ENCODE measurements at regions not wholly inside any gene's neighbourhood (a gene's known extent, or its start where the extent isn't known, plus 50 kb on each side); places are given as distances from the start of the nearest gene placed in this dataset.

DNA sequence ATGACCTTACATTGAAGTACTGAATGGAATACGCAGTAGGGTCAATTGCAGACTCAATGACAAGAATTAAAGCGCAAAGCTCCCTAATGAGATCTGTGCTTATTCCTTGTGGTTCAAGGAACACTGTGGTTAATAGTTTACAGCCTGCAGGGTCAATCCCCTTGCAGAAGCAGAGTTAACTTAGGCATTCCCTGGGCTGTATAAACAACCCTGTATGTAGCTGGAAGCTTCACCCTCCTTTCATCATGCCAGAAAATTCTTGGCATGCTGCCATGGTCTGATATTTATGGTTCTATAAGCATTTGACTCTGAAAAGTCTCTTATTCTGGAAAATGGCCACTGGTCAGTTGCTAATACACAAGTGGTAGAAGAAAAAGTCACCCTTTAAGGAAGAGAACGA lies 227.7 kb downstream of the NOVA1 start:
- Mint-ChIP-seq H3K27me3 (no peaks in the 10 kb centered on the region), H3K4me3 (ENCODE audit: low read depth) (no peak overlapping the region), H3K27ac (no peak overlapping the region), H3K4me1 (ENCODE audit: low read depth) (peaks cover 8% of the 10 kb centered on the region), H3K36me3 (ENCODE audit: insufficient read depth) (no peaks in the 10 kb centered on the region), H3K9me3 (ENCODE audit: low read depth) (no peaks in the 10 kb centered on the region)
- DNase-seq (ENCODE audit: low spot score, unreplicated experiment) = no peak
- TF ChIP-seq, protein P1, sequence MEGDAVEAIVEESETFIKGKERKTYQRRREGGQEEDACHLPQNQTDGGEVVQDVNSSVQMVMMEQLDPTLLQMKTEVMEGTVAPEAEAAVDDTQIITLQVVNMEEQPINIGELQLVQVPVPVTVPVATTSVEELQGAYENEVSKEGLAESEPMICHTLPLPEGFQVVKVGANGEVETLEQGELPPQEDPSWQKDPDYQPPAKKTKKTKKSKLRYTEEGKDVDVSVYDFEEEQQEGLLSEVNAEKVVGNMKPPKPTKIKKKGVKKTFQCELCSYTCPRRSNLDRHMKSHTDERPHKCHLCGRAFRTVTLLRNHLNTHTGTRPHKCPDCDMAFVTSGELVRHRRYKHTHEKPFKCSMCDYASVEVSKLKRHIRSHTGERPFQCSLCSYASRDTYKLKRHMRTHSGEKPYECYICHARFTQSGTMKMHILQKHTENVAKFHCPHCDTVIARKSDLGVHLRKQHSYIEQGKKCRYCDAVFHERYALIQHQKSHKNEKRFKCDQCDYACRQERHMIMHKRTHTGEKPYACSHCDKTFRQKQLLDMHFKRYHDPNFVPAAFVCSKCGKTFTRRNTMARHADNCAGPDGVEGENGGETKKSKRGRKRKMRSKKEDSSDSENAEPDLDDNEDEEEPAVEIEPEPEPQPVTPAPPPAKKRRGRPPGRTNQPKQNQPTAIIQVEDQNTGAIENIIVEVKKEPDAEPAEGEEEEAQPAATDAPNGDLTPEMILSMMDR (IDR thresholded peaks at IDR 0.05; ENCODE audit: unreplicated experiment) = no peak

DNA sequence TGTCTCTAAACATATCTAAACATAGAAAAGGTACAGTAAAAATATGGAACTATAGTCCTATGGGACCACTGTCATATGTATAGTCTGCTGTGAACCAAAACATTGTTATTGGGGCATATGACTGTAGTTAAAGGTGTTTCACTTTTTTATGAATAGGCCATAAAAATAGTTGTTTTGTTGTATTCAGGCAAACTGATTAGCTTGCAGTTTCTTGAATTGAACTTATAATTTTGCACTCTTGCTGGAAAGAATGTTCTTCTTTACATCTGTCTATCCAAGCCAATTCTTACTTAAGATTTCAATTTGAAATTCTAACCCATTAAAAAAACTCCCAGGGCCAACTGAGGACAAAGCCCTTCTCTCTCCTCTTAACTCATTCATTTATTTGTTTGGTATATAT lies 234.1 kb downstream of the NOVA1 start:
- Mint-ChIP-seq H3K4me1 (ENCODE audit: low read depth) (peaks cover 2% of the 10 kb centered on the region), H3K27ac (no peak overlapping the region), H3K27me3 (no peaks in the 10 kb centered on the region), H3K9me3 (ENCODE audit: low read depth) (no peaks in the 10 kb centered on the region), H3K4me3 (ENCODE audit: low read depth) (no peak overlapping the region), H3K36me3 (ENCODE audit: insufficient read depth) (no peaks in the 10 kb centered on the region)
- TF ChIP-seq, protein P1 (IDR thresholded peaks at IDR 0.05; ENCODE audit: unreplicated experiment) = no peak
- DNase-seq (ENCODE audit: low spot score, unreplicated experiment) = no peak

DNA sequence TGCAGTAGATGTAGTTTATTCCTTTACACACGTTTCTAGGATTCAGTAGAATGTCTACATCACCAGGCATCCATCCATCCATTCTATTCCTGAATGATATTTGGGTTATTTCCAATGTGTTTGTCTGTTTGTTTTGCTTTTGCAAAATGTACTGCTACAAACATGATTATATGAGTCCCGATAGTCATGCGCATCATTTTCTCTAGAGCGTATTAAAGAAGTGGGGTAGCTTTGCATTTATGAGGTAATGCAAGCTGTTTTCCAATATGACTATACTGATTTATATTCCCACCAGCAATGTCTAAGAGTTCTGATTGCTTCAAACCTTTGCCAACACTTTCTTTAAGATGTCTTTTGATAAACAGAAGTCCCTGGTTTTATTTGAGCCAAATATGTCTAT lies 253.2 kb downstream of the NOVA1 start:
- TF ChIP-seq, protein P1 (IDR thresholded peaks at IDR 0.05; ENCODE audit: unreplicated experiment) = no peak

DNA sequence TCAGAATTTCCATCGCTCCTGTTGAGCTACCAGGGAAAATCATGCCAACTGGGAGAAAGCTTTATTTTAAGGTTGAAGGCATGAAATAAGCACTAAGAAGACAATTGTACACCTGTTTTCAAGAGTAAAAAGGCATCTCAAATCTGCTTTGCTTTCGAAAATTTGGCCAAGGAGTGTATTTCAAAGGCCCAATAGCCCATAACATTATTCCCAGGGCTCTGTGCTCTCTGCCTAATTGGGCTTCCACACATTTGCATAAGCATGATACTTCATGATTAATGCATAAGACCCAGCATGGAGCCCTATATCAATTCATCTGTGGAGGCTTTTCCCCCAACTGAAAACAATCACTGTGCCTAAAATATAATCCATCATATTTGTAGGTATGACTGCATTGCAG lies 258.5 kb downstream of the NOVA1 start:
- no peak overlapping the region for H3K4me3 Mint-ChIP-seq (ENCODE audit: low read depth)
- no peak overlapping the region for H3K27ac Mint-ChIP-seq
- H3K9me3 Mint-ChIP-seq (ENCODE audit: low read depth) = no peaks in the 10 kb centered on the region
- H3K27me3 Mint-ChIP-seq = no peaks in the 10 kb centered on the region
- H3K36me3 Mint-ChIP-seq (ENCODE audit: insufficient read depth) = no peaks in the 10 kb centered on the region
- TF ChIP-seq, protein P1 (IDR thresholded peaks at IDR 0.05; ENCODE audit: unreplicated experiment) = no peak
- H3K4me1 Mint-ChIP-seq (ENCODE audit: low read depth) = peaks cover 2% of the 10 kb centered on the region
- no peak for DNase-seq (ENCODE audit: low spot score, unreplicated experiment)

More for the DNA sequence above, 253.2 kb downstream of the NOVA1 start:
- Mint-ChIP-seq H3K4me1 (ENCODE audit: low read depth) (no peaks in the 10 kb centered on the region), H3K4me3 (ENCODE audit: low read depth) (no peak overlapping the region), H3K27me3 (no peaks in the 10 kb centered on the region), H3K36me3 (ENCODE audit: insufficient read depth) (no peaks in the 10 kb centered on the region), H3K27ac (no peak overlapping the region), H3K9me3 (ENCODE audit: low read depth) (no peaks in the 10 kb centered on the region)
- no peak for DNase-seq (ENCODE audit: low spot score, unreplicated experiment)

DNA sequence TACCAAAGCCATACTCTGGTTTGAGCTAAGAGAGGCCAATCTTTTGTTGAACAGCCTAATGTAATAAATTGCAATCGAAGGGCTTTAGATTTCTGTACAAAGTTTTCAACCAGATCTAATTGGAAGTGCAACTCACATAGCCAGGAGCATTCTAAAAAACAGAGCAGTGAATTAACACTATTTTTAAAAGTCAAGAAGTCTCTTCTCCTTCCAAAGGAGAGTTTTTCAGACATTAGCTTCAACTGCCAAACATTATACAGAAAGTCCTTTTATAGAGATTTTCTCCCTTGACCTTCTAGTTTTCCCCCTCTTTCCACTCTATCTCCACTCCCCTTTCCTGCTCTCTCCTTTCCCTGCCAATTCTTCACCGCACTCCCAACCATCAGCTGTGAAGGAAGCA lies 259.6 kb downstream of the NOVA1 start:
- Mint-ChIP-seq H3K4me3 (ENCODE audit: low read depth) (no peak overlapping the region), H3K27ac (no peak overlapping the region), H3K36me3 (ENCODE audit: insufficient read depth) (no peaks in the 10 kb centered on the region), H3K4me1 (ENCODE audit: low read depth) (peaks cover 2% of the 10 kb centered on the region), H3K27me3 (no peaks in the 10 kb centered on the region), H3K9me3 (ENCODE audit: low read depth) (no peaks in the 10 kb centered on the region)
- no peak for DNase-seq (ENCODE audit: low spot score, unreplicated experiment)
- TF ChIP-seq, protein P1 (IDR thresholded peaks at IDR 0.05; ENCODE audit: unreplicated experiment) = no peak

Measured in progenitor cell of endocrine pancreas (in vitro differentiated cells).